Muscle layer of duodenum (tissue), 2 donors: ENCODE measurements at regions not wholly inside any gene's neighbourhood (a gene's known extent, or its start where the extent isn't known, plus 50 kb on each side); places are given as distances from the start of the nearest gene placed in this dataset.
A peak's percentile ranks its signal among the peaks of the same experiment; 100 is the strongest.

Experiments
- H3K27ac ChIP-seq: one replicate; pipeline ENCODE4 v1.7.0; 2013; ENCODE audit warnings: mild to moderate bottlenecking, low read length
- H3K27me3 ChIP-seq: one replicate; pipeline ENCODE4 v1.7.0; 2013; ENCODE audit warnings: low read depth, mild to moderate bottlenecking, control low read depth, low read length
- H3K36me3 ChIP-seq, 2 donors: one replicate each; pipeline ENCODE4 v1.7.0; 2013; ENCODE audit warnings: low read length in 2 of 2, control low read depth in 1 of 2, mild to moderate bottlenecking in 1 of 2; ENCODE audit not compliant: insufficient read depth in 2 of 2, control insufficient read depth in 1 of 2
- H3K4me1 ChIP-seq, 2 donors: one replicate each; pipeline ENCODE4 v1.7.0; 2013; ENCODE audit warnings: low read length in 2 of 2, mild to moderate bottlenecking in 2 of 2, control low read depth in 1 of 2, moderate library complexity in 1 of 2; ENCODE audit not compliant: insufficient read depth in 2 of 2, control insufficient read depth in 1 of 2
- H3K4me3 ChIP-seq, 2 donors: one replicate each; pipeline ENCODE4 v1.7.0; 2013; ENCODE audit warnings: low read length in 2 of 2, low read depth in 1 of 2, mild to moderate bottlenecking in 1 of 2
- H3K9me3 ChIP-seq, 2 donors: one replicate each; pipeline ENCODE4 v1.7.0; 2013; ENCODE audit warnings: low read length in 2 of 2, control low read depth in 1 of 2, mild to moderate bottlenecking in 1 of 2; ENCODE audit not compliant: control insufficient read depth in 1 of 2
- donor health status: healthy.

GRCh38 chrX:9130031-9130430 is 96.1 kb upstream of the FAM9B start:
- Histone ChIP-seq H3K9me3 (no peaks in the 10 kb centered on the region), H3K4me3 (no peak overlapping the region), H3K36me3 (no peaks in the 10 kb centered on the region), H3K4me1 (no peaks in the 10 kb centered on the region), H3K27me3 (no peaks in the 10 kb centered on the region), H3K27ac (no peak overlapping the region)

- H3K27me3 ChIP-seq: no peaks in the 10 kb centered on the region
- H3K4me3 ChIP-seq: no peak overlapping the region
- no peaks in the 10 kb centered on the region for H3K36me3 ChIP-seq
- no peak overlapping the region for H3K27ac ChIP-seq
- H3K9me3 ChIP-seq: no peaks in the 10 kb centered on the region
- no peaks in the 10 kb centered on the region for H3K4me1 ChIP-seq
Observed at GRCh38 chrX:9131066-9131465, 97.1 kb upstream of the FAM9B start.

GRCh38 chrX:9132036-9132638 is 98.2 kb upstream of the FAM9B start:
- Histone ChIP-seq H3K36me3 (no peaks in the 10 kb centered on the region), H3K4me3 (no peak overlapping the region), H3K27me3 (no peaks in the 10 kb centered on the region), H3K27ac (no peak overlapping the region), H3K4me1 (no peaks in the 10 kb centered on the region), H3K9me3 (no peaks in the 10 kb centered on the region)

- H3K27ac ChIP-seq: no peak overlapping the region
- H3K4me3 ChIP-seq: no peak overlapping the region
- H3K36me3 ChIP-seq: no peaks in the 10 kb centered on the region
- H3K9me3 ChIP-seq: no peaks in the 10 kb centered on the region
- H3K4me1 ChIP-seq: no peaks in the 10 kb centered on the region
- H3K27me3 ChIP-seq: no peaks in the 10 kb centered on the region
Observed at GRCh38 chrX:9133426-9133825, 99.5 kb upstream of the FAM9B start.

- Histone ChIP-seq H3K4me3 (no peak overlapping the region), H3K4me1 (no peaks in the 10 kb centered on the region), H3K27me3 (no peaks in the 10 kb centered on the region), H3K36me3 (no peaks in the 10 kb centered on the region), H3K27ac (no peak overlapping the region), H3K9me3 (no peaks in the 10 kb centered on the region)
Observed at GRCh38 chrX:9134366-9134765, 100.4 kb upstream of the FAM9B start.

- H3K4me3 ChIP-seq: no peak overlapping the region
- no peak overlapping the region for H3K27ac ChIP-seq
- H3K9me3 ChIP-seq: no peaks in the 10 kb centered on the region
- H3K4me1 ChIP-seq: no peaks in the 10 kb centered on the region
- no peaks in the 10 kb centered on the region for H3K36me3 ChIP-seq
- no peaks in the 10 kb centered on the region for H3K27me3 ChIP-seq
Observed at GRCh38 chrX:9135901-9136510, 102.1 kb upstream of the FAM9B start.

- Histone ChIP-seq H3K27ac (no peak overlapping the region), H3K36me3 (no peaks in the 10 kb centered on the region), H3K4me3 (no peak overlapping the region), H3K27me3 (no peaks in the 10 kb centered on the region), H3K4me1 (no peaks in the 10 kb centered on the region), H3K9me3 (no peaks in the 10 kb centered on the region)
Observed at GRCh38 chrX:9137152-9137551, 103.2 kb upstream of the FAM9B start.

- H3K9me3 ChIP-seq: no peaks in the 10 kb centered on the region
- no peaks in the 10 kb centered on the region for H3K36me3 ChIP-seq
Observed at GRCh38 chrX:9141496-9141895, 107.6 kb upstream of the FAM9B start.

GRCh38 chrX:9144701-9145241 is 110.8 kb upstream of the FAM9B start:
- Histone ChIP-seq H3K9me3 (no peaks in the 10 kb centered on the region), H3K27ac (no peak overlapping the region), H3K27me3 (no peaks in the 10 kb centered on the region), H3K4me3 (no peak overlapping the region), H3K4me1 (peaks cover 0 to 12% of the 10 kb centered on the region in 2 donors), H3K36me3 (no peaks in the 10 kb centered on the region)

More at GRCh38 chrX:9141496-9141895, 107.6 kb upstream of the FAM9B start:
- no peaks in the 10 kb centered on the region for H3K4me1 ChIP-seq
- no peak overlapping the region for H3K27ac ChIP-seq
- H3K27me3 ChIP-seq: no peaks in the 10 kb centered on the region
- no peak overlapping the region for H3K4me3 ChIP-seq

- Histone ChIP-seq H3K27ac (no peak overlapping the region), H3K36me3 (no peaks in the 10 kb centered on the region), H3K4me1 (peaks cover 0 to 15% of the 10 kb centered on the region in 2 donors), H3K27me3 (no peaks in the 10 kb centered on the region), H3K4me3 (no peak overlapping the region), H3K9me3 (no peaks in the 10 kb centered on the region)
Observed at GRCh38 chrX:9146657-9147056, 112.7 kb upstream of the FAM9B start.

GRCh38 chrX:9147086-9147485 is 113.2 kb upstream of the FAM9B start:
- peaks cover 0 to 15% of the 10 kb centered on the region in 2 donors for H3K4me1 ChIP-seq

GRCh38 chrX:9147726-9148125 is 113.8 kb upstream of the FAM9B start:
- Histone ChIP-seq H3K4me3 (no peak overlapping the region), H3K9me3 (no peaks in the 10 kb centered on the region), H3K4me1 (peaks cover 0 to 15% of the 10 kb centered on the region in 2 donors), H3K27ac (peak overlapping the region; percentile 1), H3K36me3 (no peaks in the 10 kb centered on the region), H3K27me3 (no peaks in the 10 kb centered on the region)

More at GRCh38 chrX:9147086-9147485, 113.2 kb upstream of the FAM9B start:
- H3K36me3 ChIP-seq: no peaks in the 10 kb centered on the region
- no peaks in the 10 kb centered on the region for H3K27me3 ChIP-seq
- no peaks in the 10 kb centered on the region for H3K9me3 ChIP-seq
- H3K27ac ChIP-seq: no peak overlapping the region
- no peak overlapping the region for H3K4me3 ChIP-seq
